NT2/D1 (cell line): ENCODE measurements at regions not wholly inside any gene's neighbourhood (a gene's known extent, or its start where the extent isn't known, plus 50 kb on each side); places are given as distances from the start of the nearest gene placed in this dataset.

Experiments
- YY1 ChIP-seq: IDR thresholded peaks from 2 replicates; pipeline ENCODE4 v1.6.1; 2011; ENCODE audit not compliant: insufficient read length, insufficient read depth
- ZNF274 ChIP-seq: IDR thresholded peaks from 2 replicates; pipeline ENCODE4 v1.6.1; 2011; ENCODE audit warnings: mild to moderate bottlenecking, low read depth, low read length

DNA sequence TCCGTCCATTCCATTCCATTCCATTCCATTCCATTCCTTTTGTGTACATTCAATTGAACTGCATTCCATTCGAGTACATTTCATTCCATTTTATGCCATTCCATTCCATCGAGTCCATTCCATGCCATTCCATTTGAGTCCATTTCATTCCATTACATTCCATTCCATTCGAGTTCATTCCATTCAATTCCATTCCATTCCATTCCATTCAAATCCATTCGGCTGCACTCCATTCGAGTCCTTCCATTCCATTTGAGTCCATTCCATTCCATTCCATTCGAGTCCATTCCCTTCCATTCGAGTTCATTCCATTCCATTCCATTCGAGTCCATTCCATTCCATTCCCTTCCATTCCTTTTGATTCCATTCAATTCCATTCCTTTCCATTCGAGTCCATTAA, 4800.6 kb upstream of the OR11H1 start:
- no peak for TF ChIP-seq YY1
- TF ChIP-seq ZNF274: no peak
